Dendritic cell treated with granulocyte-macrophage colony-stimulating factor and Interleukin-4, amounts not matched to agents 40 ng/mL and 50 ng/mL, for 4 days (primary cell): ENCODE measurements at regions not wholly inside any gene's neighbourhood (a gene's known extent, or its start where the extent isn't known, plus 50 kb on each side); places are given as distances from the start of the nearest gene placed in this dataset.

Source experiments
- H3K27ac Mint-ChIP-seq: one replicate; pipeline ENCODE4 v1.8.0; 2022; ENCODE audit warnings: mild to moderate bottlenecking, mixed read lengths
- H3K27me3 Mint-ChIP-seq: one replicate; pipeline ENCODE4 v1.8.0; 2022; ENCODE audit warnings: mild to moderate bottlenecking, mixed read lengths
- H3K36me3 Mint-ChIP-seq: one replicate; pipeline ENCODE4 v1.8.0; 2022; ENCODE audit warnings: low read depth, mixed read lengths
- H3K4me1 Mint-ChIP-seq: one replicate; pipeline ENCODE4 v1.8.0; 2022; ENCODE audit warnings: low read depth, mixed read lengths
- H3K4me3 Mint-ChIP-seq: one replicate; pipeline ENCODE4 v1.8.0; 2022; ENCODE audit warnings: mild to moderate bottlenecking, moderate library complexity, mixed read lengths
- H3K9me3 Mint-ChIP-seq: one replicate; pipeline ENCODE4 v1.8.0; 2022; ENCODE audit warnings: mixed read lengths
- intact Hi-C: fragments of 100-400 bp; cut with micrococcal nuclease; formaldehyde crosslinking; loops from one replicate; pipeline ENCODE4 v1.15.0; 2022

DNA sequence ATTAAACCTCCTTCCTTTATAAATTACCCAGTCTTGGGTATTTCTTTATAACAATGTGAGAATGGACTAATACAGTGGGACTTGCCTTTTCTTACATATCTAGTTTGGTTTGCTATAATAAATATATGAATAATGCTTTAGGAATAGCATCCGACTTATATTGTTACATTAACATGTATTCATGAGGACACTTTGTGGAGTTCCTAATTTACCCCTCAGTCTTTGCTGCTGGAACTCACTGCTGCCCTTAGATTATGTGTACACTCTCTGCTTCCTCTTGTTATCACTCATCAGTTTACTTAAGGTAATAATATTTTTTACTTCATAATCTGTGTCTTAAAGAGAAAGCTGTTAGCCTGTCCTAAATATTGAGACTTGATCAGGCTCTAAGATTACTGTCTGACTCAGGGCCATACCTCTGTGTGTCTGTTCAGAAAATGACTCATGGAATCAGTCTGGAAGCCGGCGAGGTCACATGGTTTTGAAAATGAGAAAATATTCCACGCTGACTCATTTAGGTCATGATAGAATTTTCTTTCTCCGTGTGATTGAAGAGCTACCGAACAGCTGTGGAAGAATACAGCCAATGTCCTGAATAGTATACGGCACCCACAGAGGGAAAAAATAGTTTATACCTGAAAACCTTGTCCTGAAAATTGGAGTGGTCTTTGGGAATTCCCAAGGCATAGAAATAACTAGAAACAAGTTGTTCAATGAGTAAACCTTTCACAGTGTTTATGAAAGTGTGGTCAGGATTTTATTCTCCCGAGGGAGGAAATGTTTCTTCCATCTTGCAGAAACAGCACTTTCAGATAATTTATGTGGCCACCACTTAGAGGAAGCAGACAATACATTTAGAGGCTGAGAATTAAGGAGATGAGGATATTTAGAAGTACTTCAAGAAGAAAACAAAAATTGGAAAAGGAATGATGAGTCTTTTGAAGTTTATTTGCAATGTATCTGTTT, 156.4 kb downstream of the DSEL start:
- no peaks in the 10 kb centered on the region for H3K36me3 Mint-ChIP-seq
- intact Hi-C loops: no loop called here

DNA sequence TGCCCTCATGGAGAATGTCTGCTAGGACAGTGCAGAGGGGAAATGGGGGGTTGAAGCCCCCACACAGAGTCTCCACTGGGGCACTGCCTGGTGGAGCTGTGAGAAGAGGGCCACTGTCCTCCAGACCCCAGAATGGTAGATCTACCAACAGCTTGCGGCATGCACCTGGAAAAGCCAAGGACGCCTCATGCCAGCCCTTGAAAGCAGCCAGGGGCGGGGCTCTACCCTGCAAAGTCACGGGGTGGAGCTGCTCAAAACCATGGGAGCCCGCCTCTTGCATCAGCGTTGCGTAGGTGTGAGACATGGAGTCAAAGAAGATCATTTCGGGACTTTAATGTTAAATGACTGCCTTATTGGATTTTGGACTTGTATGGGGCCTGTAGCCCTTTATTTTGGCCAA, 157.6 kb downstream of the DSEL start:
- Mint-ChIP-seq H3K9me3 (peaks cover 9% of the 10 kb centered on the region), H3K27ac (no peak overlapping the region), H3K4me1 (no peaks in the 10 kb centered on the region), H3K36me3 (no peaks in the 10 kb centered on the region), H3K27me3 (no peaks in the 10 kb centered on the region), H3K4me3 (no peak overlapping the region)
- intact Hi-C loops: no loop called here

More for the DNA sequence above, 156.4 kb downstream of the DSEL start:
- Mint-ChIP-seq H3K4me3 (no peak overlapping the region), H3K9me3 (peaks cover 9% of the 10 kb centered on the region), H3K27me3 (no peaks in the 10 kb centered on the region), H3K27ac (no peak overlapping the region), H3K4me1 (no peaks in the 10 kb centered on the region)

DNA sequence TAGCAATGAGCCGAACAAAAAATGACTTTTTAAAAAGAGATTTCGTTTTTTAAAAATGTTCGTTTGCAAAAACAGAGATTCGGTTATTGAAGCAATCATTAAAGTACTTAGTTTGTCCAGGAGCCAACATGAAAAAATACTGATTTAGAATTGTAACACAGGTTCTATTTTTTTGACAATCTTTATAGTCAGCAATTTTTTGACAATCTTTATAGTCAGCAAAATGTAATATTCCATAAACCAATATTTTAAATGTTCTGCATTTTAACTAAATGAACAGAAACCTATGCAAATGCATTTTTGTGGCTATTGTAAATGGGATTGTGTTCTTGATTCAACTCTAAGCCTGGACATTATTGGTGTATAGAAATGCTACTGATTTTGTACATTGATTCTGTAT, 161.8 kb downstream of the DSEL start:
- intact Hi-C loops: no loop called here
- Mint-ChIP-seq H3K4me3 (no peak overlapping the region), H3K36me3 (no peaks in the 10 kb centered on the region), H3K9me3 (peaks cover 9% of the 10 kb centered on the region), H3K27ac (no peak overlapping the region), H3K4me1 (no peaks in the 10 kb centered on the region), H3K27me3 (no peaks in the 10 kb centered on the region)

DNA sequence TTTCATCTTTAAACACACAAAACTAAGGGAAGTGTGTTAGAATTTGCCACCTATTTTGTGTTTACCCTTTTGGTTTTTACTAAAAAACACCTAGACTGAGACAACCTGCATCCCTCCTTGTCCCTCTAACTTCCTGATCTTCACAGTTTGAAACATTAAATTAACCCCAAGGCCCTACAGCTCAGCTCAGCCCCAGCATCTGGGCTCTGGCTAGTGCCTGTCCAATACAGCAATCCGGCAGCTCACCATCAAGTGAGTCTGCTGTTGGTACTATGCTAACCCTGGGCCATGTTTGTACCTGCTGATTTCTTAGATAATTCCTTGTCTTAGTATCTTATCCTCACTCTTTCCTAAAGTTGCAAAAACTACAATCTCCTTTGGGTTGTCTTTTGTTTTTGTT, 162.4 kb downstream of the DSEL start:
- no peaks in the 10 kb centered on the region for H3K27me3 Mint-ChIP-seq
- no peak overlapping the region for H3K27ac Mint-ChIP-seq
- no peaks in the 10 kb centered on the region for H3K36me3 Mint-ChIP-seq
- no peak overlapping the region for H3K4me3 Mint-ChIP-seq
- H3K9me3 Mint-ChIP-seq: peaks cover 9% of the 10 kb centered on the region
- H3K4me1 Mint-ChIP-seq: no peaks in the 10 kb centered on the region
- intact Hi-C loops: no loop called here

DNA sequence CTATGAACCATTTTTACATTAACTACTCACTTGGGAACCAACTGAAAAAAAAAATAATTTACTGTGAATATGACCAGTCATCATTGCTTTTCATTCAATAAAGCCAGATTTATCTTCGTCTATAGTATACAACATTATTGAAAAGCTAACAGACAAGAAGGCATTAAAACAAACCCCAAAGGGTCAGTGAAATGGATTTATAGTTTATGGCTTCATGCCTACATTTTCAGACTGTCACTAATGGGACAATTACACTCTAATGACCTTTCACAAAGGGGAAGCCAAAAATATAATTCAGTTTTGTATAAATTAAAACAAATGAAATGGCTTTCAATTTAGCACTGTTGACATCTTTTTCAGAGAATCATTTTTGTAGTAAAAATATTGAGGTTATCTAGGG, 169.1 kb downstream of the DSEL start:
- no peaks in the 10 kb centered on the region for H3K27me3 Mint-ChIP-seq
- H3K4me3 Mint-ChIP-seq: no peak overlapping the region
- H3K4me1 Mint-ChIP-seq: no peaks in the 10 kb centered on the region
- intact Hi-C loops: no loop called here
- no peaks in the 10 kb centered on the region for H3K36me3 Mint-ChIP-seq
- no peaks in the 10 kb centered on the region for H3K9me3 Mint-ChIP-seq
- no peak overlapping the region for H3K27ac Mint-ChIP-seq

DNA sequence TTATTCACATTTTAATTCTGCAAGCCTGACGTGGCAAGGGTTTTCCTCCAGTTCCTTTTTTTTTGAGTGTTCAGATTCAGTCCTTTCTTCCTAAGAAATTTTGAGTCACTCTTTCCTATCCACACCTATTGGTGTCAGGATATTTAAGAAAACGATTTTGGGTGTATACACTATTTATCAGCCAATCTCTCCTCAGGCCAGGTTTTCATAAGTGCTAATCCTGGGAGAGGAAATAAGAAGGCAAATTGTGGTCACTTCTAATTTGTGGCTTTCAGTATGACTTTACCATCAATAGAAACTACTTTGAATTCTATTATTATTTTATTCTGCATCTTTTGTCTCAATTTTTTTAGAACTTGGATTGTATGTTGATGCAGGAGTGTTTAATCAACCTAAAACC, 174.4 kb downstream of the DSEL start:
- Mint-ChIP-seq H3K9me3 (peaks cover 16% of the 10 kb centered on the region), H3K27me3 (no peaks in the 10 kb centered on the region), H3K4me1 (no peaks in the 10 kb centered on the region), H3K27ac (no peak overlapping the region), H3K36me3 (no peaks in the 10 kb centered on the region), H3K4me3 (no peak overlapping the region)
- intact Hi-C loops: no loop called here

DNA sequence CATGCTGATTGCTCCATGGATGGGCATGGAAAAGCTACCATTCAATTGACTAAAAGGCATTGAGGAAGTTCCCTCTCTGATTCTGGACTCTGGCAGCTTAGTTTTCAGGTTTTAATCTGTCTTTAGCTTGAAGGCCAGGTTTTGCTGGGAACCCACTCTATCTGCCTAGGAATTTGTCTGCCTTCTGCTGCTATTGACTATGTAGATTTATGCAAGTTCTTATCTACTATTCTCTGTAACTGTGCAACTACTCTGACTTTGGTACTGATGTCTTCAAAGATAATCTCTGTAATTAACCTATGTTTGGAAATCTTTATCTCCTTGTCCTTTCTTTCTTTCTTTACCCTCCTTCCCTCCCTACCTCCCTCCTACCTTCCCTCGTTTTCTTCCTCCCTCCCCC, 178.8 kb downstream of the DSEL start:
- intact Hi-C loops: no loop called here
- Mint-ChIP-seq H3K36me3 (no peaks in the 10 kb centered on the region), H3K9me3 (peaks cover 39% of the 10 kb centered on the region), H3K4me1 (no peaks in the 10 kb centered on the region), H3K27ac (no peak overlapping the region), H3K4me3 (no peak overlapping the region), H3K27me3 (no peaks in the 10 kb centered on the region)

DNA sequence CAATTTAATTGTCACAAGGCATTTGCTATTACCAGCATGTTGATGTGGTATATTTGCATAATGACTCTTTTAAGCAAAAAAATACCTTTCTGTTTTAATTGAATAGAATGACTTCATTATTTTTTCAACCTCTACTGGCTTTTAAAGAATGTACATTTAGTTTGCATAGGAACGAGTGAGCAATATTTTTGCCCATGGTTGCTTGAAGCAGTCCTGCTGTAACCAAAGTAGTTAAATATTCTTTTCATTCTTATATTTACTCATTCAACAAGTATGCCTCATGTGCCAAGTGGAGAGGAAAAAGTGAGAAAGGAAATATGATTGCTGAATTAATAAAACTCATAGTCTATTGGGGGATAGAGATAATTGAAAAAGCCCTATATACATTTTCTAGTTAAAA, 184.7 kb downstream of the DSEL start:
- intact Hi-C loops: no loop called here
- H3K9me3 Mint-ChIP-seq: peaks cover 20% of the 10 kb centered on the region
- no peaks in the 10 kb centered on the region for H3K4me1 Mint-ChIP-seq
- H3K4me3 Mint-ChIP-seq: no peak overlapping the region
- H3K27me3 Mint-ChIP-seq: no peaks in the 10 kb centered on the region
- H3K36me3 Mint-ChIP-seq: no peaks in the 10 kb centered on the region
- H3K27ac Mint-ChIP-seq: no peak overlapping the region

DNA sequence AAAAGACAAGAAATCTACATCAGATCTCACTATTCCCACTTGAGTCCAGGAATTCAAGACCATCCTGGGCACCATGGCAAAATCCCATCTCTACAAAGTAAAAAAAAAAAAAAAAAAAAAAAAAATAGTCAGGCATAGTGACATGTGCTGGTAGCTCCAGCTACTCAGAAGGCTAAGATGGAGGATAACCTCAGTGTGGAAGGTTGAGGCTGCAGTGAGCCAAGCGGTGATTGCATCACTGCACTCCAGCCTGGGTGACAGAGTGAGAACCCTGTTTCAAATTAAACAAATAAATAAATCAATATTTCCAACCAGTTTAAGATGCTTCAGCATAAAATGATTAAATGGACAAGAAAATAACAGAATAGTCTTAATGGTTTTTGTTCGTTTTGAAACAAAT, 197.4 kb downstream of the DSEL start:
- Mint-ChIP-seq H3K9me3 (no peaks in the 10 kb centered on the region), H3K4me3 (no peak overlapping the region), H3K36me3 (no peaks in the 10 kb centered on the region), H3K27ac (no peak overlapping the region), H3K4me1 (no peaks in the 10 kb centered on the region), H3K27me3 (no peaks in the 10 kb centered on the region)
- intact Hi-C loops: no loop called here

DNA sequence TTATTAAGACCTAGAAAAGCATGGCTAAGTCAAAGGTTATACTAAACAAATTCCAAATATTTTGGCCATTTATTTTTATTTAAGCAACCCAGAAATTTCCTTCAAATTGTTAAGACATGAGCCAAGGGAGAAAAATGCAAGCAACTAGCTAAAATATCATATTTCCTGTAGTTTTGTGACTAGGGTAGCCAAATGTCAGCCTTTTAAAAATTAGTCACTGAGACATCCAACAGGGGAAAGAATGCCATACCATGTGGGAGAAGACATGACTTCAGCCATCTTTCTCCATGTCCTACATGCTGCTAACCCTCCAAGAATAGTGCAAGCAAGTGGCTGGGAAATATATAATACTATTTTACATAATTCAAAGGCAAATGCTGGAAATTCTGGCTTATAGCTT, 197.9 kb downstream of the DSEL start:
- no peak overlapping the region for H3K27ac Mint-ChIP-seq
- H3K9me3 Mint-ChIP-seq: no peaks in the 10 kb centered on the region
- no peak overlapping the region for H3K4me3 Mint-ChIP-seq
- H3K27me3 Mint-ChIP-seq: no peaks in the 10 kb centered on the region
- intact Hi-C loops: no loop called here
- H3K4me1 Mint-ChIP-seq: no peaks in the 10 kb centered on the region
- no peaks in the 10 kb centered on the region for H3K36me3 Mint-ChIP-seq

DNA sequence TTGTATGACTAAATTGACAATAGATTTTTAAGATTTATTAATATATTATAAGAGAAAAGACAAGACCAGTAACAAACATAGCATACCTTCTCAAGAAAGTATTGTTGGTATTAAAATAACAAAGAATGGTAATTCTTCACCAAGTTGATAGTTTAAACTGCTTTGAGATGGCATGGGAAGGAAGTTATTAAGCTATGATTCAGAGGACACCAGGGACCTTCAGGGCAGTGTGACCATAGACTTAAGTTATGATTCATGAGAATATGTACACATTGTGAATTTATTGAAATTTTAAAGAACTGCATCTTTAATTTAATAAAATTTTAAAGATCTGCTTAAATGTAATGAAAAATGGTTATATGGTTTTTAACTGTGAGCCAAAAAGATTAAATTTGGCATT, 205.7 kb downstream of the DSEL start:
- H3K4me1 Mint-ChIP-seq: no peaks in the 10 kb centered on the region
- intact Hi-C loops: no loop called here
- H3K9me3 Mint-ChIP-seq: no peaks in the 10 kb centered on the region
- H3K27ac Mint-ChIP-seq: no peak overlapping the region
- H3K36me3 Mint-ChIP-seq: no peaks in the 10 kb centered on the region
- H3K4me3 Mint-ChIP-seq: no peak overlapping the region
- H3K27me3 Mint-ChIP-seq: no peaks in the 10 kb centered on the region

DNA sequence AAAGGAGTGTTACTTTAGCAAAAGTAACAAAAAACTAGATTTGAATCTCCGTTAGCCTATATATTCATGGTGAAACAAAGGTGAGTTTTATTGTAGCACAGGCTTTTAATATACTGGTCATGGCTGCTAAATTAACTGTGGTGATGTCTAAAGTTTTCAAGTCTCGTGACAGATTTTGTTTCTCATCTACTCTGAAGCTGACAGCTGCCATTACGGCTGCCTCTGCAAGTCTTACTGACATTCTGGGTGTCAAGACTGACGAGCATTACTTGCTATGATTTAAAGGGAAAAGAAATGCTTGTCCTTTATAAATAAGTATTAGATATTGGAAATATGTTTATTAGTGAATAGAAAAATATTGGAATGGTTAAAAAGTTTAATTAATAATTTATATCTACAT, 207.7 kb downstream of the DSEL start:
- no peaks in the 10 kb centered on the region for H3K27me3 Mint-ChIP-seq
- no peaks in the 10 kb centered on the region for H3K9me3 Mint-ChIP-seq
- intact Hi-C loops: no loop called here
- H3K4me3 Mint-ChIP-seq: no peak overlapping the region
- H3K27ac Mint-ChIP-seq: no peak overlapping the region
- H3K4me1 Mint-ChIP-seq: no peaks in the 10 kb centered on the region
- no peaks in the 10 kb centered on the region for H3K36me3 Mint-ChIP-seq

DNA sequence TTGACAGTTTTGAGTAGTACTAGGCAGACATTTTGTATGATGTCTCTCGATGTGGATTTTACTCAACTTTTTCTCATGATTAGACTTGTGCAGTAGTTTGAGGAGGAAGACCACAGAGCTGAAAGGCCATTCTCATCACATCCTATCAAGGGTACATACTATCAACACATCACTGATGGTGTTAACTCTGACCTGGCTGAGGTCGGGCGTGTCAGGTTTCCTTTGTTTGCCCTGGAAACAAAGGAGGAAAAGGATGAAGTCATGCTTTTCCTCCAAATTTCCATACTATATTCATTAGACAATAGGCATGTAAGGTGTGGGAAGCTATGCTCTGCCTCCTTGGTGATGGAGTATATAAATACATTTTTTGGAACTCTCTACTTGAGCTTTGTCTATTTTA, 211.1 kb downstream of the DSEL start:
- H3K36me3 Mint-ChIP-seq: no peaks in the 10 kb centered on the region
- no peak overlapping the region for H3K27ac Mint-ChIP-seq
- H3K4me1 Mint-ChIP-seq: no peaks in the 10 kb centered on the region
- H3K9me3 Mint-ChIP-seq: peaks cover 14% of the 10 kb centered on the region
- no peaks in the 10 kb centered on the region for H3K27me3 Mint-ChIP-seq
- intact Hi-C loops: no loop called here
- no peak overlapping the region for H3K4me3 Mint-ChIP-seq

DNA sequence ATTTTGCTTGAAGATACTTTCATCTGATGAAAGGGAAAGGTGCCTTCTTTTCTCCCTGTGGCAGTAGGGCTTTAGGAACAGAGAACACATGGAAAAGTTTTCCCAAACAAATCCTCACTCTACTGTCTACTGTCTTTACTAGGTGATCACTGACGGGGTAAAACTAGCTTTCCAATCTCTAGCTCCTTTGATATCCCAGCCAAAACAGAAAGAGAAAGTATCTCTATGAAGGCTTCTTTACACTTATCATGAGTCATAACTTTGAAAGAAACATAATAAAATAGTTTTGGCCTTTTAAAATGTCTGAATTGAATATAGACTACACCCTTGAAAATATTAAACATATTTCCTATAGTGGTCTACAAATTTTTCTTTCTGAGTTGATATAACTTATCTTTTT, 214.5 kb downstream of the DSEL start:
- intact Hi-C loops: no loop called here
- Mint-ChIP-seq H3K4me1 (no peaks in the 10 kb centered on the region), H3K4me3 (no peak overlapping the region), H3K36me3 (no peaks in the 10 kb centered on the region), H3K27ac (no peak overlapping the region), H3K27me3 (no peaks in the 10 kb centered on the region), H3K9me3 (peaks cover 33% of the 10 kb centered on the region)

DNA sequence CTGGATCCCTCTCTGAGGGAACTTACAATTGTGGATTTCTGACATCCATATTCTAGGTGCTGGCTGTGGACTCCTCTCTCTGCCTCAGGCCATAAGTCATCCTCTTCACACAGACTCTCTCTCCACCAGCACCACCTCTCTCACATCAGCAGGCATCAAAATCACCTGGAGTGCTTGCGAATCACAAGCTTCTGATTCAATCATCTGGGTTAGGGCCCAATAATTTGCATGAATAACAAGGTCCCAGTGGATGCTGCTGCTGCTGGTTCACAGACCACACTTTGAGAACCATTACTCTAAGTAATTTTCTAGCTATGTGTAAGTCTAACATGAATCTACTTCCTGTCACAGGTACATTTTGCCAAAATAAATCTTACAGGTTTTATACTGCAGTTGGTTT, 214.9 kb downstream of the DSEL start:
- H3K36me3 Mint-ChIP-seq: no peaks in the 10 kb centered on the region
- no peak overlapping the region for H3K27ac Mint-ChIP-seq
- H3K27me3 Mint-ChIP-seq: no peaks in the 10 kb centered on the region
- H3K4me1 Mint-ChIP-seq: no peaks in the 10 kb centered on the region
- peaks cover 33% of the 10 kb centered on the region for H3K9me3 Mint-ChIP-seq
- intact Hi-C loops: no loop called here
- H3K4me3 Mint-ChIP-seq: no peak overlapping the region
